ENCODE measurements at regions not wholly inside any gene's neighbourhood (a gene's known extent, or its start where the extent isn't known, plus 50 kb on each side); places are given as distances from the start of the nearest gene placed in this dataset.

GRCh38 chr10:58937423-58937822, 239.0 kb upstream of the PHYHIPL start (continued):
- TF ChIP-seq ETS1 (IDR thresholded peaks at IDR 0.05) (no peak), JUNB (IDR thresholded peaks at IDR 0.05; ENCODE audit: unreplicated experiment) (no peak)

GRCh38 chr10:58942724-58943123, 233.7 kb upstream of the PHYHIPL start:
- H3K4me2 ChIP-seq, result no peak overlapping the region
- H3K27ac Mint-ChIP-seq, result no peak overlapping the region
- TF ChIP-seq REST (IDR thresholded peaks at IDR 0.05; ENCODE audit: unreplicated experiment) (no peak), ZNF331 (CRISPR knock-in tag; IDR thresholded peaks at IDR 0.05; ENCODE audit: low read depth) (no peak), JUNB (IDR thresholded peaks at IDR 0.05; ENCODE audit: unreplicated experiment) (no peak), CTCF (conservative IDR thresholded peaks at IDR 0.05; ENCODE audit: low read depth in 2 of 2) (no peak)

GRCh38 chr10:58943256-58943890, 233.1 kb upstream of the PHYHIPL start:
- peaks cover 4% of the 10 kb centered on the region for H3K27me3 Mint-ChIP-seq (ENCODE audit: insufficient read depth, low read depth, poor library complexity)
- Histone ChIP-seq H3K27me3 (ENCODE audit: insufficient read depth) (no peaks in the 10 kb centered on the region), H3K4me2 (no peak overlapping the region)
- no peak for TF ChIP-seq ZNF462 (CRISPR knock-in tag; IDR thresholded peaks at IDR 0.05)
- TF ChIP-seq CREB1 (CRISPR knock-in tag; IDR thresholded peaks at IDR 0.05; ENCODE audit: low read depth), result no peak

More at GRCh38 chr10:58942724-58943123, 233.7 kb upstream of the PHYHIPL start:
- Histone ChIP-seq H3K79me2 (replicated peaks; ENCODE audit: insufficient read depth) (no peaks in the 10 kb centered on the region), H3K27ac (ENCODE audit: low read depth) (no peak overlapping the region), H3K36me3 (ENCODE audit: insufficient read depth) (no peaks in the 10 kb centered on the region), H3K27me3 (ENCODE audit: insufficient read depth) (no peaks in the 10 kb centered on the region), H3F3A (replicated peaks; ENCODE audit: low read depth) (no peaks in the 10 kb centered on the region), H3K4me3 (no peak overlapping the region), H3K9me2 (ENCODE audit: insufficient read depth) (peaks cover 9% of the 10 kb centered on the region), H4K20me1 (replicated peaks; ENCODE audit: insufficient read depth) (no peaks in the 10 kb centered on the region), H3K4me1 (ENCODE audit: insufficient read depth) (no peaks in the 10 kb centered on the region), H2AFZ (no peak overlapping the region)
- DNase-seq (ENCODE audit: low spot score) (no peak), ATAC-seq (no peak)
- Mint-ChIP-seq H3K4me1 (no peaks in the 10 kb centered on the region), H3K4me3 (no peak overlapping the region), H3K9me3 (no peaks in the 10 kb centered on the region), H3K27me3 (ENCODE audit: insufficient read depth, low read depth, poor library complexity) (peaks cover 4% of the 10 kb centered on the region), H3K36me3 (ENCODE audit: low read depth) (no peaks in the 10 kb centered on the region)

More at GRCh38 chr10:58943256-58943890, 233.1 kb upstream of the PHYHIPL start:
- no peaks in the 10 kb centered on the region for H4K20me1 ChIP-seq (replicated peaks; ENCODE audit: insufficient read depth)
- no peak overlapping the region for H2AFZ ChIP-seq
- no peaks in the 10 kb centered on the region for H3K9me3 Mint-ChIP-seq
- no peaks in the 10 kb centered on the region for H3K4me1 Mint-ChIP-seq
- H3K27ac ChIP-seq (ENCODE audit: low read depth), result no peak overlapping the region
- ATAC-seq, result no peak
- H3K4me3 ChIP-seq, result no peak overlapping the region
- peaks cover 4% of the 10 kb centered on the region for H3K9me2 ChIP-seq (ENCODE audit: insufficient read depth)
- no peaks in the 10 kb centered on the region for H3K36me3 Mint-ChIP-seq (ENCODE audit: low read depth)
- no peak for DNase-seq (ENCODE audit: low spot score)
- H3K36me3 ChIP-seq (ENCODE audit: insufficient read depth), result no peaks in the 10 kb centered on the region
- no peaks in the 10 kb centered on the region for H3K79me2 ChIP-seq (replicated peaks; ENCODE audit: insufficient read depth)
- H3F3A ChIP-seq (replicated peaks; ENCODE audit: low read depth), result no peaks in the 10 kb centered on the region
- H3K27ac Mint-ChIP-seq, result no peak overlapping the region
- no peaks in the 10 kb centered on the region for H3K4me1 ChIP-seq (ENCODE audit: insufficient read depth)
- no peak overlapping the region for H3K4me3 Mint-ChIP-seq

Data from GM23338 (cell line).